ENCODE measurements at regions not wholly inside any gene's neighbourhood (a gene's known extent, or its start where the extent isn't known, plus 50 kb on each side); places are given as distances from the start of the nearest gene placed in this dataset.
A peak's percentile ranks its signal among the peaks of the same experiment; 100 is the strongest.

GRCh38 chr4:119738901-119739300 lies 110.3 kb upstream of the PDE5A start:
- intact Hi-C loops (cut with DNase I), result no loop called here
- no peak overlapping the region for H3K4me3 ChIP-seq
- no peaks in the 10 kb centered on the region for H3K4me1 ChIP-seq
- WGBS, 2 donors, result 76 to 80% methylated on average over 2 of the region's 2 CpGs
- H3K27me3 ChIP-seq, result no peaks in the 10 kb centered on the region
- H3K27ac ChIP-seq, result no peak overlapping the region
- no peaks in the 10 kb centered on the region for H3K36me3 ChIP-seq
- no peak for DNase-seq
- no peaks in the 10 kb centered on the region for H3K9me3 ChIP-seq
- FAIRE-seq, result no peak
- no peak for TF ChIP-seq CTCF (IDR thresholded peaks at IDR 0.05)
- no peak for ATAC-seq

- FAIRE-seq (no peak), ATAC-seq (no peak), DNase-seq (no peak)
- TF ChIP-seq CTCF (IDR thresholded peaks at IDR 0.05), result no peak
- 67 to 77% methylated on average over 2 of the region's 2 CpGs for WGBS, 2 donors
- Histone ChIP-seq H3K4me1 (peaks cover 0 to 3% (median under 1%) of the 10 kb centered on the region in 3 donors), H3K27me3 (no peaks in the 10 kb centered on the region), H3K27ac (no peak overlapping the region), H3K9me3 (no peaks in the 10 kb centered on the region), H3K36me3 (no peaks in the 10 kb centered on the region), H3K4me3 (no peak overlapping the region)
- intact Hi-C loops (cut with DNase I), result no loop called here
Observed at GRCh38 chr4:119736559-119736958, 108.0 kb upstream of the PDE5A start.

GRCh38 chr4:119735165-119735651 lies 106.6 kb upstream of the PDE5A start:
- 83% methylated on average over 1 of the region's 1 CpG for WGBS, 2 donors
- no peaks in the 10 kb centered on the region for H3K9me3 ChIP-seq
- ATAC-seq, result peak in 1 of 4 donors; percentile 52
- FAIRE-seq, result no peak
- no peak for TF ChIP-seq CTCF (IDR thresholded peaks at IDR 0.05)
- H3K4me3 ChIP-seq, result no peak overlapping the region
- H3K27ac ChIP-seq, result no peak overlapping the region
- intact Hi-C loops (cut with DNase I), result no loop called here
- no peaks in the 10 kb centered on the region for H3K27me3 ChIP-seq
- H3K4me1 ChIP-seq, result peaks cover 5 to 15% (median 10%) of the 10 kb centered on the region in 3 donors
- no peak for DNase-seq
- H3K36me3 ChIP-seq, result no peaks in the 10 kb centered on the region

GRCh38 chr4:119733431-119733830 lies 104.8 kb upstream of the PDE5A start:
- 95 to 100% methylated on average over 1 of the region's 1 CpG for WGBS, 2 donors
- Histone ChIP-seq H3K9me3 (no peaks in the 10 kb centered on the region), H3K36me3 (no peaks in the 10 kb centered on the region), H3K27ac (no peak overlapping the region), H3K4me3 (no peak overlapping the region), H3K4me1 (peaks cover 5 to 23% (median 18%) of the 10 kb centered on the region in 3 donors), H3K27me3 (no peaks in the 10 kb centered on the region)
- ATAC-seq (no peak), FAIRE-seq (no peak), DNase-seq (no peak)
- TF ChIP-seq CTCF (IDR thresholded peaks at IDR 0.05), result no peak
- intact Hi-C loops (cut with DNase I), result no loop called here

GRCh38 chr4:119731778-119732177 lies 103.2 kb upstream of the PDE5A start:
- Histone ChIP-seq H3K27me3 (no peaks in the 10 kb centered on the region), H3K27ac (peak overlapping the region in 1 of 4 donors; percentile 30), H3K4me1 (peaks cover 5 to 24% (median 18%) of the 10 kb centered on the region in 3 donors), H3K4me3 (no peak overlapping the region), H3K36me3 (no peaks in the 10 kb centered on the region), H3K9me3 (no peaks in the 10 kb centered on the region)
- DNase-seq, result no peak
- 73 to 79% methylated on average over 5 of the region's 5 CpGs for WGBS, 2 donors
- intact Hi-C loops (cut with DNase I), result no loop called here
- TF ChIP-seq CTCF (IDR thresholded peaks at IDR 0.05), result no peak
- ATAC-seq, result no peak
- FAIRE-seq, result no peak
